Mesenchymal stem cell (in vitro differentiated cells and primary cell): ENCODE measurements at regions not wholly inside any gene's neighbourhood (a gene's known extent, or its start where the extent isn't known, plus 50 kb on each side); places are given as distances from the start of the nearest gene placed in this dataset.

ENCODE experiments used
- DNase-seq: peaks from one replicate; pipeline ENCODE4 v3.0.0-alpha.2; 2013
- H2AFZ ChIP-seq: one replicate; pipeline ENCODE4 v1.6.1; 2013; ENCODE audit warnings: low read depth, mild to moderate bottlenecking, control low read depth, inconsistent platforms, low read length, moderate library complexity
- H2AK5ac ChIP-seq: 2 replicates; pipeline ENCODE4 v1.6.1; 2013; ENCODE audit warnings: low read length, moderate library complexity, mild to moderate bottlenecking, inconsistent platforms; ENCODE audit not compliant: severe bottlenecking
- H2BK120ac ChIP-seq: one replicate; pipeline ENCODE4 v1.6.1; 2013; ENCODE audit warnings: low read depth, mild to moderate bottlenecking, inconsistent platforms, low read length, moderate library complexity
- H2BK12ac ChIP-seq, 2 experiments: one replicate each; pipeline ENCODE4 v1.6.1; 2013; ENCODE audit warnings: inconsistent platforms in 2 of 2, low read length in 2 of 2, mild to moderate bottlenecking in 2 of 2, moderate library complexity in 2 of 2, control low read depth in 1 of 2
- H2BK15ac ChIP-seq: one replicate; pipeline ENCODE4 v1.6.1; 2013; ENCODE audit warnings: mild to moderate bottlenecking, low read depth, inconsistent platforms; ENCODE audit not compliant: poor library complexity, severe bottlenecking
- H2BK5ac ChIP-seq: 2 replicates; pipeline ENCODE4 v1.6.1; 2013; ENCODE audit warnings: low read depth, mild to moderate bottlenecking, low read length, control low read depth, inconsistent platforms; ENCODE audit not compliant: poor library complexity, severe bottlenecking
- H3K14ac ChIP-seq, 2 experiments: one replicate each; pipeline ENCODE4 v1.6.1; 2013; ENCODE audit warnings: inconsistent platforms in 2 of 2, low read length in 2 of 2, control low read depth in 1 of 2, mild to moderate bottlenecking in 1 of 2, moderate library complexity in 1 of 2
- H3K18ac ChIP-seq, 2 experiments: one replicate each; pipeline ENCODE4 v1.6.1; 2013; ENCODE audit warnings: inconsistent platforms in 2 of 2, low read length in 2 of 2, control low read depth in 1 of 2, low read depth in 1 of 2, mild to moderate bottlenecking in 1 of 2
- H3K23ac ChIP-seq, 2 experiments: one replicate each; pipeline ENCODE4 v1.6.1; 2013; ENCODE audit warnings: inconsistent platforms in 2 of 2, low read length in 2 of 2, mild to moderate bottlenecking in 2 of 2, moderate library complexity in 2 of 2, control low read depth in 1 of 2
- H3K27ac ChIP-seq: 2 replicates; pipeline ENCODE4 v1.5.1; 2013; ENCODE audit warnings: mild to moderate bottlenecking, moderate library complexity, low read length, control low read depth, inconsistent platforms; ENCODE audit not compliant: poor library complexity, severe bottlenecking
- H3K27me3 ChIP-seq, 2 experiments: 2 replicates each; pipeline versions ENCODE4 v1.6.1 to v1.7.0; 2013; ENCODE audit warnings: low read length in 2 of 2, mild to moderate bottlenecking in 2 of 2, moderate library complexity in 2 of 2, control low read depth in 1 of 2, inconsistent platforms in 1 of 2; ENCODE audit not compliant: control insufficient read depth in 1 of 2, insufficient read depth in 1 of 2
- H3K36me3 ChIP-seq, 2 experiments: 2 replicates each; pipeline versions ENCODE4 v1.6.1 to v1.7.0; 2013; ENCODE audit warnings: low read length in 2 of 2, control low read depth in 1 of 2, inconsistent platforms in 1 of 2, low read depth in 1 of 2, mild to moderate bottlenecking in 1 of 2; ENCODE audit not compliant: insufficient read depth in 2 of 2, control insufficient read depth in 1 of 2
- H3K4ac ChIP-seq, 2 experiments: one replicate each; pipeline ENCODE4 v1.6.1; 2013; ENCODE audit warnings: inconsistent platforms in 2 of 2, low read length in 2 of 2, mild to moderate bottlenecking in 2 of 2, moderate library complexity in 2 of 2, control low read depth in 1 of 2, low read depth in 1 of 2
- H3K4me1 ChIP-seq: 2 replicates; pipeline ENCODE4 v1.6.1; 2013; ENCODE audit warnings: low read depth, low read length, control low read depth; ENCODE audit not compliant: control insufficient read depth, insufficient read depth
- H3K4me2 ChIP-seq: 2 replicates; pipeline ENCODE4 v1.6.1; 2013; ENCODE audit warnings: low read length, mild to moderate bottlenecking, inconsistent platforms; ENCODE audit not compliant: poor library complexity, severe bottlenecking
- H3K4me3 ChIP-seq, 2 experiments: 2 replicates each; pipeline versions ENCODE4 v1.5.1 to v1.7.0; 2013; ENCODE audit warnings: low read length in 2 of 2, mild to moderate bottlenecking in 2 of 2, control low read depth in 1 of 2, low read depth in 1 of 2; ENCODE audit not compliant: insufficient read depth in 1 of 2
- H3K79me1 ChIP-seq: replicated peaks from 2 replicates; pipeline ENCODE4 v1.6.1; 2013; ENCODE audit warnings: mild to moderate bottlenecking, control low read depth, low read length, inconsistent platforms; ENCODE audit not compliant: poor library complexity, severe bottlenecking
- H3K9ac ChIP-seq: 2 replicates; pipeline ENCODE4 v1.7.0; 2013; ENCODE audit warnings: mild to moderate bottlenecking, low read length, moderate library complexity
- H3K9me3 ChIP-seq: 2 replicates; pipeline ENCODE4 v1.7.0; 2013; ENCODE audit warnings: mild to moderate bottlenecking, low read length; ENCODE audit not compliant: control insufficient read depth
- H4K8ac ChIP-seq: one replicate; pipeline ENCODE4 v1.6.1; 2013; ENCODE audit warnings: inconsistent platforms, mild to moderate bottlenecking, low read length, moderate library complexity
- H4K91ac ChIP-seq: one replicate; pipeline ENCODE4 v1.6.1; 2013; ENCODE audit warnings: mild to moderate bottlenecking, low read length, inconsistent platforms
- WGBS: methylation state at CpG from one replicate; pipeline ENCODE4 v1.1.7; 2013; ENCODE audit warnings: mixed read lengths; 5-methylcytosine and 5-hydroxymethylcytosine counted together

GRCh38 chr2:67462738-67463496 lies 65.8 kb downstream of the ETAA1 start:
- Histone ChIP-seq H2BK120ac (no peak overlapping the region), H3K36me3 (no peaks in the 10 kb centered on the region), H2AK5ac (no peak overlapping the region), H3K4ac (no peak overlapping the region), H2AFZ (no peak overlapping the region), H3K9ac (no peak overlapping the region), H3K9me3 (no peaks in the 10 kb centered on the region), H2BK5ac (no peak overlapping the region), H4K8ac (no peak overlapping the region), H3K79me1 (no peaks in the 10 kb centered on the region), H3K14ac (no peak overlapping the region), H2BK15ac (no peak overlapping the region), H3K4me3 (no peak overlapping the region), H4K91ac (no peak overlapping the region), H3K27me3 (no peaks in the 10 kb centered on the region), H3K27ac (no peak overlapping the region), H3K4me2 (no peak overlapping the region), H3K4me1 (no peaks in the 10 kb centered on the region), H3K23ac (no peak overlapping the region), H3K18ac (no peak overlapping the region), H2BK12ac (no peak overlapping the region)
- WGBS = 100% methylated on average over 1 of the region's 2 CpGs
- no peak for DNase-seq

GRCh38 chr2:67463810-67464209 lies 66.7 kb downstream of the ETAA1 start:
- WGBS = 21% methylated on average over 5 of the region's 5 CpGs
- Histone ChIP-seq H4K8ac (no peak overlapping the region), H3K79me1 (no peaks in the 10 kb centered on the region), H2BK5ac (no peak overlapping the region), H4K91ac (no peak overlapping the region), H2AFZ (no peak overlapping the region), H2BK15ac (no peak overlapping the region), H3K9ac (no peak overlapping the region), H3K4me3 (no peak overlapping the region), H3K27me3 (no peaks in the 10 kb centered on the region), H3K14ac (no peak overlapping the region), H2AK5ac (no peak overlapping the region), H3K18ac (no peak overlapping the region), H2BK120ac (no peak overlapping the region), H3K27ac (no peak overlapping the region), H3K23ac (no peak overlapping the region), H2BK12ac (peak overlapping the region in 1 of 2 experiments; percentile 1), H3K4me2 (no peak overlapping the region), H3K9me3 (no peaks in the 10 kb centered on the region), H3K4ac (no peak overlapping the region), H3K36me3 (no peaks in the 10 kb centered on the region), H3K4me1 (no peaks in the 10 kb centered on the region)
- peak; percentile 83 for DNase-seq

GRCh38 chr2:67465623-67466022 lies 68.5 kb downstream of the ETAA1 start:
- Histone ChIP-seq H3K4ac (no peak overlapping the region), H3K4me1 (no peaks in the 10 kb centered on the region), H3K4me2 (no peak overlapping the region), H3K23ac (no peak overlapping the region), H2AK5ac (no peak overlapping the region), H3K14ac (no peak overlapping the region), H3K9ac (no peak overlapping the region), H3K27me3 (no peaks in the 10 kb centered on the region), H2BK15ac (no peak overlapping the region), H2BK120ac (no peak overlapping the region), H3K4me3 (no peak overlapping the region), H2BK12ac (no peak overlapping the region), H2BK5ac (no peak overlapping the region), H3K9me3 (no peaks in the 10 kb centered on the region), H4K91ac (no peak overlapping the region), H3K79me1 (no peaks in the 10 kb centered on the region), H3K36me3 (no peaks in the 10 kb centered on the region), H4K8ac (no peak overlapping the region), H3K18ac (no peak overlapping the region), H2AFZ (no peak overlapping the region), H3K27ac (no peak overlapping the region)
- DNase-seq = no peak

DNA sequence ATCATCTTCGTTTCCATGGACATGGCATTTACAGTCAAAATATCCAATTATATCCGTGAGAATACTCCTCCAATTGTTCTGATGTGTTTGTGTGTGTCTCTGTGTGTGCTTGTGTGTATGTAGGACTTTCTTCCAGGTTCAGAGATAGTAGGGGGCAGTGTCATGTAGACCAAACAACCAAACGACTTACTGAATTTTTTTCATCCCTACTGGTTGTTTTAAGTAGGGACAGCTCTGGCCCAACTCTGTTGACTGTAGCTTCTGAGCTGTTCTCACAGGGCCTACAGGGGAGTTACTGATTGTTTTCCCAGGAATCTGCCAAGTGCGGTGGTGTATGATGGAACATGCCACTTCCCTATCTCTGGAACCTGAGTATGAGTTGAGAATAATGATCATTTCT lies 69.6 kb downstream of the ETAA1 start:
- Histone ChIP-seq H4K8ac (no peak overlapping the region), H3K36me3 (no peaks in the 10 kb centered on the region), H3K4me1 (no peaks in the 10 kb centered on the region), H3K4me3 (no peak overlapping the region), H3K9me3 (no peaks in the 10 kb centered on the region), H2BK5ac (no peak overlapping the region), H3K4ac (peak overlapping the region in 1 of 2 experiments; percentile 15), H3K9ac (no peak overlapping the region), H3K23ac (no peak overlapping the region), H3K4me2 (no peak overlapping the region), H3K27ac (no peak overlapping the region), H2AK5ac (no peak overlapping the region), H4K91ac (no peak overlapping the region), H2BK15ac (no peak overlapping the region), H3K18ac (peak overlapping the region in 1 of 2 experiments; percentile 38), H3K14ac (no peak overlapping the region), H3K27me3 (no peaks in the 10 kb centered on the region), H3K79me1 (no peaks in the 10 kb centered on the region), H2BK12ac (no peak overlapping the region), H2BK120ac (no peak overlapping the region), H2AFZ (no peak overlapping the region)
- no peak for DNase-seq
- 84% methylated on average over 3 of the region's 4 CpGs for WGBS
